H1 (cell line): ENCODE measurements at regions not wholly inside any gene's neighbourhood (a gene's known extent, or its start where the extent isn't known, plus 50 kb on each side); places are given as distances from the start of the nearest gene placed in this dataset.

Source experiments
- CTCF ChIA-PET: fragments of 300-600 bp; sonication (Branson Sonifier 250); formaldehyde crosslinking; loops from one replicate; lab custom pipeline; 2021; ENCODE audit not compliant: partially characterized antibody; lab: Charles Lee
- POLR2A ChIA-PET: fragments of 300-600 bp; sonication (Branson Sonifier 250); formaldehyde crosslinking; loops from one replicate; lab custom pipeline; 2021; ENCODE audit warnings: inconsistent platforms; ENCODE audit not compliant: partially characterized antibody; lab: Charles Lee
- DNase-seq, 2 experiments: peaks; one replicate each; pipeline versions ENCODE4 v3.0.0 to v3.0.0-alpha.2; 2010 to 2022; ENCODE audit warnings: low spot score in 2 of 2, low read depth in 1 of 2, mixed read lengths in 1 of 2
- FAIRE-seq: peaks from 2 replicates; lab custom pipeline; 2011; peaks lifted over from hg19 to GRCh38; lab: Jason Lieb, UNC
- H2AFZ ChIP-seq: 2 replicates; pipeline ENCODE4 v1.8.1; 2012; ENCODE audit warnings: low read length, inconsistent platforms
- H2AK5ac ChIP-seq: 2 replicates; pipeline ENCODE4 v1.6.1; 2013; ENCODE audit warnings: low read depth, low read length
- H2BK120ac ChIP-seq: replicated peaks from 2 replicates; pipeline ENCODE3; 2013; ENCODE audit warnings: low read depth, low read length, inconsistent platforms
- H2BK12ac ChIP-seq: 2 replicates; pipeline ENCODE4 v1.6.1; 2013; ENCODE audit warnings: low read depth, low read length
- H2BK15ac ChIP-seq: 2 replicates; pipeline ENCODE4 v1.6.1; 2013; ENCODE audit warnings: low read length
- H2BK20ac ChIP-seq: 2 replicates; pipeline ENCODE4 v1.6.1; 2013; ENCODE audit warnings: low read length
- H2BK5ac ChIP-seq: 2 replicates; pipeline ENCODE4 v1.6.1; 2013; ENCODE audit warnings: low read depth, low read length
- H3K14ac ChIP-seq: 2 replicates; pipeline ENCODE4 v1.6.1; 2013; ENCODE audit warnings: inconsistent platforms; ENCODE audit not compliant: insufficient read length
- H3K18ac ChIP-seq: 2 replicates; pipeline ENCODE4 v1.6.1; 2013; ENCODE audit warnings: low read length; ENCODE audit errors: extremely low read depth
- H3K23ac ChIP-seq: 2 replicates; pipeline ENCODE4 v1.6.1; 2013; ENCODE audit warnings: inconsistent platforms; ENCODE audit not compliant: insufficient read length
- H3K23me2 ChIP-seq: 2 replicates; pipeline ENCODE4 v1.6.1; 2013; ENCODE audit warnings: low read depth, low read length
- H3K27ac ChIP-seq: 2 replicates; pipeline ENCODE4 v1.6.1; 2011; ENCODE audit warnings: low read depth, low read length, inconsistent platforms
- H3K27me3 ChIP-seq, 4 experiments: replicated peaks in 1 of 4; 1 replicate in 1 of 4; 2 replicates in 3 of 4; pipeline versions ENCODE4 v1.6.1 to v1.8.1; 2011 to 2013; ENCODE audit warnings: low read length in 3 of 4, mild to moderate bottlenecking in 3 of 4, inconsistent platforms in 2 of 4, mixed read lengths in 2 of 4, moderate library complexity in 1 of 4; ENCODE audit not compliant: control insufficient read depth in 3 of 4, insufficient read depth in 3 of 4; ENCODE audit errors: extremely low read depth in 1 of 4
- H3K36me3 ChIP-seq, 4 experiments: 2 replicates each; pipeline versions ENCODE4 v1.6.1 to v1.8.1; 2011 to 2013; ENCODE audit warnings: mild to moderate bottlenecking in 4 of 4, low read length in 3 of 4, moderate library complexity in 2 of 4, control low read depth in 1 of 4, inconsistent platforms in 1 of 4; ENCODE audit not compliant: insufficient read depth in 4 of 4, control insufficient read depth in 2 of 4
- H3K4ac ChIP-seq: replicated peaks from 2 replicates; pipeline ENCODE3; 2013; ENCODE audit warnings: low read length, low read depth, mixed read lengths, inconsistent platforms; ENCODE audit not compliant: insufficient read length
- H3K4me1 ChIP-seq, 4 experiments: replicated peaks in 1 of 4; 1 replicate in 1 of 4; 2 replicates in 3 of 4; pipeline versions ENCODE4 v1.6.1 to v1.8.1; 2011 to 2013; ENCODE audit warnings: low read length in 3 of 4, inconsistent platforms in 2 of 4, mixed read lengths in 1 of 4; ENCODE audit not compliant: insufficient read depth in 4 of 4, control insufficient read depth in 3 of 4
- H3K4me2 ChIP-seq, 2 experiments: 2 replicates each; pipeline versions ENCODE4 v1.6.1 to v1.8.1; 2011 to 2013; ENCODE audit warnings: low read depth in 2 of 2, low read length in 2 of 2, control low read depth in 1 of 2, inconsistent platforms in 1 of 2, mild to moderate bottlenecking in 1 of 2; ENCODE audit not compliant: insufficient read depth in 1 of 2
- H3K4me3 ChIP-seq, 4 experiments: fragments of 200-600, 300-600 bp in 1 of 4; sonication (generic), shearing (Covaris generic), sonication (Bioruptor Twin) in 1 of 4; 2 replicates each; pipeline versions ENCODE4 v1.5.1 to v1.8.1; 2011 to 2016; ENCODE audit warnings: low read length in 4 of 4, low read depth in 3 of 4, control low read depth in 2 of 4, inconsistent platforms in 2 of 4, mild to moderate bottlenecking in 2 of 4, mixed read lengths in 1 of 4, moderate library complexity in 1 of 4; ENCODE audit not compliant: insufficient read depth in 2 of 4; ENCODE audit errors: extremely low read depth in 1 of 4
- H3K56ac ChIP-seq: replicated peaks from 2 replicates; pipeline ENCODE3; 2013; ENCODE audit warnings: low read depth, mild to moderate bottlenecking, mixed read lengths, low read length, inconsistent platforms; ENCODE audit not compliant: insufficient read length
- H3K79me1 ChIP-seq: 2 replicates; pipeline ENCODE4 v1.6.1; 2013; ENCODE audit warnings: low read depth, low read length, control low read depth
- H3K79me2 ChIP-seq, 2 experiments: 2 replicates each; pipeline versions ENCODE4 v1.6.1 to v1.8.1; 2012 to 2013; ENCODE audit warnings: low read length in 2 of 2, mild to moderate bottlenecking in 2 of 2, inconsistent platforms in 1 of 2; ENCODE audit not compliant: insufficient read depth in 2 of 2, control insufficient read depth in 1 of 2
- H3K9ac ChIP-seq, 4 experiments: replicated peaks in 1 of 4; 1 replicate in 1 of 4; 2 replicates in 3 of 4; pipeline versions ENCODE4 v1.6.1 to v1.8.1; 2011 to 2013; ENCODE audit warnings: low read depth in 3 of 4, low read length in 3 of 4, control low read depth in 2 of 4, mild to moderate bottlenecking in 2 of 4, moderate library complexity in 2 of 4, inconsistent platforms in 1 of 4; ENCODE audit errors: extremely low read depth in 1 of 4
- H3K9me3 ChIP-seq, 2 experiments: 2 replicates each; pipeline versions ENCODE4 v1.6.1 to v1.8.1; 2012 to 2013; ENCODE audit warnings: mild to moderate bottlenecking in 2 of 2, moderate library complexity in 2 of 2, control low read depth in 1 of 2, inconsistent platforms in 1 of 2, low read depth in 1 of 2, low read length in 1 of 2, mixed read lengths in 1 of 2; ENCODE audit not compliant: insufficient read depth in 2 of 2
- H4K20me1 ChIP-seq, 2 experiments: replicated peaks in 1 of 2; 2 replicates each; pipeline versions ENCODE3 to v1.8.1; 2011 to 2013; ENCODE audit warnings: inconsistent platforms in 2 of 2, low read length in 2 of 2, mild to moderate bottlenecking in 1 of 2; ENCODE audit not compliant: insufficient read depth in 2 of 2, control insufficient read depth in 1 of 2
- H4K5ac ChIP-seq: 2 replicates; pipeline ENCODE4 v1.6.1; 2013; ENCODE audit warnings: low read length, low read depth, mixed read lengths, inconsistent platforms; ENCODE audit not compliant: insufficient read length
- H4K8ac ChIP-seq: 2 replicates; pipeline ENCODE4 v1.8.0; 2013; ENCODE audit warnings: mild to moderate bottlenecking, moderate library complexity, low read length, inconsistent platforms; ENCODE audit not compliant: insufficient read depth; ENCODE audit errors: extremely low read depth
- H4K91ac ChIP-seq: replicated peaks from 2 replicates; pipeline ENCODE3; 2013; ENCODE audit warnings: low read length, mixed read lengths, inconsistent platforms; ENCODE audit not compliant: insufficient read length
- BACH1 ChIP-seq: IDR thresholded peaks from 2 replicates; pipeline ENCODE4 v1.6.1; 2012; ENCODE audit warnings: low read length, improper control_type of control experiment
- CTBP2 ChIP-seq: IDR thresholded peaks from 2 replicates; pipeline ENCODE4 v1.7.0; 2011; ENCODE audit warnings: borderline replicate concordance, mild to moderate bottlenecking, moderate library complexity, mixed read lengths, low read length; ENCODE audit not compliant: insufficient read depth, insufficient read length
- GABPA ChIP-seq: IDR thresholded peaks from 2 replicates; pipeline ENCODE4 v1.6.1; 2011; ENCODE audit warnings: mild to moderate bottlenecking, low read length, moderate library complexity, borderline replicate concordance; ENCODE audit not compliant: insufficient read depth
- HDAC6 ChIP-seq: IDR thresholded peaks from one replicate; pipeline ENCODE4 v1.7.1; 2012; ENCODE audit warnings: low read depth, mild to moderate bottlenecking, inconsistent platforms, low read length, moderate library complexity
- POLR2A ChIP-seq, 2 experiments: IDR thresholded peaks; 1 replicate in 1 of 2; 2 replicates in 1 of 2; pipeline ENCODE4 v1.6.1; 2011; ENCODE audit warnings: low read depth in 2 of 2, low read length in 2 of 2, mild to moderate bottlenecking in 2 of 2; ENCODE audit errors: control extremely low read depth in 1 of 2
- SIRT6 ChIP-seq: IDR thresholded peaks from one replicate; pipeline ENCODE4 v1.7.1; 2012; ENCODE audit warnings: low read length, inconsistent platforms
- TCF12 ChIP-seq: IDR thresholded peaks from 2 replicates; pipeline ENCODE4 v1.6.1; 2011; ENCODE audit warnings: low read depth, mild to moderate bottlenecking, low read length
- WGBS, 2 experiments: shearing (Covaris generic) in 1 of 2; methylation state at CpG; one replicate each; pipeline versions ENCODE4 v1.1.6 to v1.1.7; 2013 to 2015; ENCODE audit warnings: low lambda C conversion rate in 2 of 2, mixed read lengths in 2 of 2, inconsistent platforms in 1 of 2, low coverage in 1 of 2, missing lambda C conversion rate in 1 of 2; ENCODE audit not compliant: insufficient replicate concordance in 2 of 2, insufficient coverage in 1 of 2, insufficient read length in 1 of 2; ENCODE audit errors: extremely low coverage in 1 of 2, missing lambda C conversion rate in 1 of 2; 5-methylcytosine and 5-hydroxymethylcytosine counted together
- TF ChIP-seq, protein P1 (sequence below), 3 experiments: IDR thresholded peaks; 1 replicate in 2 of 3; 2 replicates in 1 of 3; pipeline versions ENCODE4 v1.5.1 to v1.6.1; 2011; ENCODE audit warnings: low read length in 3 of 3, mild to moderate bottlenecking in 3 of 3, inconsistent platforms in 2 of 3, low read depth in 1 of 3, moderate library complexity in 1 of 3; ENCODE audit not compliant: insufficient read depth in 1 of 3; ENCODE audit errors: control extremely low read depth in 1 of 3

DNA sequence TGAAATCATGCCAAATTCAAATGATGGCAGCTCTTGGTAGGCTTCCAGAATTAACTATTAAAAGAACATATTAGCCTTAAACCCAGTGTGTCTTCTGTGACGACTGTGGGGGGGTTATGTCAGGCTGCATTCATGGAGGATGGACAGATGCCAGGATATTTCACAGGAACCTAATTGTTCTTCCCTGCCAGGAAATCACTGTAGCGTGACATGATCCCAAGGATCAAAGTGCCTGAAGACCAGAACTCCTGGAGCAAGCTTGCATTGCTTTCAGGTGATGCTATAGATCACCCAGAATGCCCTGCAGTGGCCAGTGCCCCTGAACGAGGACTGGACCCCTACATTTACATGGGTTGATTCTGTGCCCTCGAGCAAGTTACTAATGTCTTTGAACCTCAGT, 1093.0 kb upstream of the TENM3 start:
- Histone ChIP-seq H2BK5ac (no peak overlapping the region), H3K4me1 (no peaks in the 10 kb centered on the region), H2BK20ac (no peak overlapping the region), H3K4me2 (no peak overlapping the region), H2BK120ac (no peak overlapping the region), H3K14ac (no peak overlapping the region), H2AK5ac (no peak overlapping the region), H3K9ac (no peak overlapping the region), H4K20me1 (no peaks in the 10 kb centered on the region), H2AFZ (no peak overlapping the region), H3K23ac (no peak overlapping the region), H3K79me2 (no peaks in the 10 kb centered on the region), H4K91ac (no peak overlapping the region), H2BK15ac (no peak overlapping the region), H3K36me3 (no peaks in the 10 kb centered on the region), H3K27ac (no peak overlapping the region), H3K56ac (no peak overlapping the region), H3K18ac (no peak overlapping the region), H3K23me2 (no peaks in the 10 kb centered on the region), H3K4me3 (no peak overlapping the region), H4K8ac (no peak overlapping the region), H3K79me1 (no peaks in the 10 kb centered on the region), H4K5ac (no peak overlapping the region), H3K27me3 (peaks cover 0 to 1% (median 0%) of the 10 kb centered on the region in 4 experiments; a peak in 1 of 7 replicates), H3K4ac (no peak overlapping the region), H3K9me3 (no peaks in the 10 kb centered on the region), H2BK12ac (no peak overlapping the region)
- DNase-seq: no peak
- POLR2A ChIA-PET: no interaction called here
- no peak for FAIRE-seq
- 87% methylated on average over 4 of the region's 4 CpGs; no CpG with 5 or more reads in 1 of the 2 experiments for WGBS, 2 experiments
- TF ChIP-seq SIRT6: no peak
- no peak for TF ChIP-seq GABPA
- no peak for TF ChIP-seq BACH1
- TF ChIP-seq HDAC6: no peak
- TF ChIP-seq CTBP2: no peak
- no peak for TF ChIP-seq POLR2A (IDR thresholded peaks at IDR 0.05; ENCODE audit: control extremely low read depth in 1 of 2, low read depth in 2 of 2, low read length in 2 of 2)
- TF ChIP-seq, protein P1, sequence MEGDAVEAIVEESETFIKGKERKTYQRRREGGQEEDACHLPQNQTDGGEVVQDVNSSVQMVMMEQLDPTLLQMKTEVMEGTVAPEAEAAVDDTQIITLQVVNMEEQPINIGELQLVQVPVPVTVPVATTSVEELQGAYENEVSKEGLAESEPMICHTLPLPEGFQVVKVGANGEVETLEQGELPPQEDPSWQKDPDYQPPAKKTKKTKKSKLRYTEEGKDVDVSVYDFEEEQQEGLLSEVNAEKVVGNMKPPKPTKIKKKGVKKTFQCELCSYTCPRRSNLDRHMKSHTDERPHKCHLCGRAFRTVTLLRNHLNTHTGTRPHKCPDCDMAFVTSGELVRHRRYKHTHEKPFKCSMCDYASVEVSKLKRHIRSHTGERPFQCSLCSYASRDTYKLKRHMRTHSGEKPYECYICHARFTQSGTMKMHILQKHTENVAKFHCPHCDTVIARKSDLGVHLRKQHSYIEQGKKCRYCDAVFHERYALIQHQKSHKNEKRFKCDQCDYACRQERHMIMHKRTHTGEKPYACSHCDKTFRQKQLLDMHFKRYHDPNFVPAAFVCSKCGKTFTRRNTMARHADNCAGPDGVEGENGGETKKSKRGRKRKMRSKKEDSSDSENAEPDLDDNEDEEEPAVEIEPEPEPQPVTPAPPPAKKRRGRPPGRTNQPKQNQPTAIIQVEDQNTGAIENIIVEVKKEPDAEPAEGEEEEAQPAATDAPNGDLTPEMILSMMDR (IDR thresholded peaks at IDR 0.05; ENCODE audit: control extremely low read depth in 1 of 3, insufficient read depth in 1 of 3, low read depth in 1 of 3, low read length in 3 of 3): no peak
- no peak for TF ChIP-seq TCF12
- CTCF ChIA-PET: no interaction called here
